Suprapubic skin (tissue), 4 donors: ENCODE measurements at regions not wholly inside any gene's neighbourhood (a gene's known extent, or its start where the extent isn't known, plus 50 kb on each side); places are given as distances from the start of the nearest gene placed in this dataset.

Source experiments
- DNase-seq, 2 donors: peaks; one replicate each; pipeline ENCODE4 v3.0.0-alpha.2; 2019; ENCODE audit warnings: low spot score in 2 of 2
- H3K27ac ChIP-seq: fragments of 200-600 bp; sonication (generic); one replicate; pipeline ENCODE4 v1.5.1; 2019
- H3K27me3 ChIP-seq: fragments of 200-600 bp; sonication (generic); one replicate; pipeline ENCODE4 v1.5.1; 2019
- H3K36me3 ChIP-seq: fragments of 200-600 bp; sonication (generic); one replicate; pipeline ENCODE4 v1.5.1; 2019
- H3K4me1 ChIP-seq: fragments of 200-600 bp; sonication (generic); one replicate; pipeline ENCODE4 v1.5.1; 2019
- H3K4me3 ChIP-seq: fragments of 200-600 bp; sonication (generic); one replicate; pipeline ENCODE4 v1.5.1; 2019; ENCODE audit warnings: mild to moderate bottlenecking
- H3K9me3 ChIP-seq: fragments of 200-600 bp; sonication (generic); one replicate; pipeline ENCODE4 v1.5.1; 2019
- EP300 ChIP-seq: sonication (generic); formaldehyde crosslinking; IDR thresholded peaks from one replicate; pipeline ENCODE4 v1.6.1; 2017; ENCODE audit warnings: antibody characterized with exemption
- POLR2A ChIP-seq, 2 donors: fragments of 450-650 bp; IDR thresholded peaks; one replicate each; pipeline ENCODE4 v1.6.1; 2017; ENCODE audit warnings: antibody characterized with exemption in 2 of 2, mild to moderate bottlenecking in 2 of 2, moderate library complexity in 2 of 2
- POLR2AphosphoS5 ChIP-seq, 3 donors: sonication (generic); formaldehyde crosslinking; IDR thresholded peaks; one replicate each; pipeline ENCODE4 v1.6.1; 2017; ENCODE audit warnings: antibody characterized with exemption in 3 of 3
- WGBS: methylation state at CpG from one replicate; pipeline ENCODE4 v1.1.5; 2018; 5-methylcytosine and 5-hydroxymethylcytosine counted together
- TF ChIP-seq, protein P1 (sequence below), 2 donors: fragments of 200-600 bp in 1 of 2; fragments of 450-650 bp in 1 of 2; sonication (generic) in 1 of 2; IDR thresholded peaks; one replicate each; pipeline ENCODE4 v1.5.1; 2016 to 2019; ENCODE audit warnings: antibody characterized with exemption in 2 of 2, mild to moderate bottlenecking in 1 of 2, moderate library complexity in 1 of 2

GRCh38 chr3:31186041-31186440 is 291.6 kb upstream of the GADL1 start:
- no peaks in the 10 kb centered on the region for H3K9me3 ChIP-seq
- no peak overlapping the region for H3K4me3 ChIP-seq
- H3K27me3 ChIP-seq, result no peaks in the 10 kb centered on the region
- H3K27ac ChIP-seq, result no peak overlapping the region
- H3K4me1 ChIP-seq, result peaks cover 3% of the 10 kb centered on the region
- WGBS, result 81% methylated on average over 4 of the region's 4 CpGs
- no peaks in the 10 kb centered on the region for H3K36me3 ChIP-seq
- TF ChIP-seq, protein P1, sequence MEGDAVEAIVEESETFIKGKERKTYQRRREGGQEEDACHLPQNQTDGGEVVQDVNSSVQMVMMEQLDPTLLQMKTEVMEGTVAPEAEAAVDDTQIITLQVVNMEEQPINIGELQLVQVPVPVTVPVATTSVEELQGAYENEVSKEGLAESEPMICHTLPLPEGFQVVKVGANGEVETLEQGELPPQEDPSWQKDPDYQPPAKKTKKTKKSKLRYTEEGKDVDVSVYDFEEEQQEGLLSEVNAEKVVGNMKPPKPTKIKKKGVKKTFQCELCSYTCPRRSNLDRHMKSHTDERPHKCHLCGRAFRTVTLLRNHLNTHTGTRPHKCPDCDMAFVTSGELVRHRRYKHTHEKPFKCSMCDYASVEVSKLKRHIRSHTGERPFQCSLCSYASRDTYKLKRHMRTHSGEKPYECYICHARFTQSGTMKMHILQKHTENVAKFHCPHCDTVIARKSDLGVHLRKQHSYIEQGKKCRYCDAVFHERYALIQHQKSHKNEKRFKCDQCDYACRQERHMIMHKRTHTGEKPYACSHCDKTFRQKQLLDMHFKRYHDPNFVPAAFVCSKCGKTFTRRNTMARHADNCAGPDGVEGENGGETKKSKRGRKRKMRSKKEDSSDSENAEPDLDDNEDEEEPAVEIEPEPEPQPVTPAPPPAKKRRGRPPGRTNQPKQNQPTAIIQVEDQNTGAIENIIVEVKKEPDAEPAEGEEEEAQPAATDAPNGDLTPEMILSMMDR (IDR thresholded peaks at IDR 0.05), result no peak
- TF ChIP-seq EP300, result no peak
- no peak for TF ChIP-seq POLR2A (IDR thresholded peaks at IDR 0.05)
- no peak for TF ChIP-seq POLR2AphosphoS5 (IDR thresholded peaks at IDR 0.05)
- no peak for DNase-seq

GRCh38 chr3:31187380-31187779 is 292.9 kb upstream of the GADL1 start:
- H3K9me3 ChIP-seq, result no peaks in the 10 kb centered on the region
- H3K27ac ChIP-seq, result no peak overlapping the region
- H3K27me3 ChIP-seq, result no peaks in the 10 kb centered on the region
- DNase-seq, result no peak
- peaks cover 3% of the 10 kb centered on the region for H3K4me1 ChIP-seq
- 76% methylated on average over 1 of the region's 1 CpG for WGBS
- H3K4me3 ChIP-seq, result no peak overlapping the region
- no peaks in the 10 kb centered on the region for H3K36me3 ChIP-seq
- TF ChIP-seq POLR2AphosphoS5 (IDR thresholded peaks at IDR 0.05) (no peak), POLR2A (IDR thresholded peaks at IDR 0.05) (no peak), EP300 (no peak)
- TF ChIP-seq, protein P1 (IDR thresholded peaks at IDR 0.05), result no peak

GRCh38 chr3:31188112-31188511 is 293.7 kb upstream of the GADL1 start:
- no peak overlapping the region for H3K27ac ChIP-seq

DNA sequence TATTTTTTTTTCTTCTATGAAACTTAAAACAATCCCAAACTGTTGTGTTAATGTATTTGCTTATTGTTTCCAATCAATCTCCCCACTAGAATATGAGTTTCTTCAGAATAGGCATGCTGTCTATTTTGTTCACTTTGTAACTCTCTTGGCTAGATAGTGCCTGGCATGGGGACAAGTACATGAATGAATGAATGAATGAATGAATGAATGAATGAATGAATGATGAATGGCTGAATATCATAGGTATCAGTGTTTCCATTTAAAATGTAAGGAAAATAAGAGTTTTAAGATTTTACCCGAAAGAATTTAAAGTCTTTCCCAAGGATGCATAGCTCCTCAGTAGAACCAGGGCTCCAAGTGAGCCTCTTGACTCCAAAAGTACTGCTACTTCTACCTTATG is 294.9 kb upstream of the GADL1 start:
- no peak for DNase-seq
- Histone ChIP-seq H3K27ac (no peak overlapping the region), H3K9me3 (no peaks in the 10 kb centered on the region), H3K4me1 (peaks cover 3% of the 10 kb centered on the region), H3K27me3 (no peaks in the 10 kb centered on the region), H3K36me3 (no peaks in the 10 kb centered on the region), H3K4me3 (no peak overlapping the region)
- WGBS, result 97% methylated on average over 1 of the region's 1 CpG
- TF ChIP-seq EP300 (no peak), POLR2A (IDR thresholded peaks at IDR 0.05) (no peak)
- TF ChIP-seq, protein P1 (IDR thresholded peaks at IDR 0.05), result no peak

More at GRCh38 chr3:31188112-31188511, 293.7 kb upstream of the GADL1 start:
- no peak for DNase-seq
- TF ChIP-seq EP300 (no peak), POLR2AphosphoS5 (IDR thresholded peaks at IDR 0.05) (no peak), POLR2A (IDR thresholded peaks at IDR 0.05) (no peak)
- TF ChIP-seq, protein P1 (IDR thresholded peaks at IDR 0.05), result no peak
- Histone ChIP-seq H3K4me3 (no peak overlapping the region), H3K9me3 (no peaks in the 10 kb centered on the region), H3K4me1 (peaks cover 3% of the 10 kb centered on the region), H3K27me3 (no peaks in the 10 kb centered on the region), H3K36me3 (no peaks in the 10 kb centered on the region)
- 75% methylated on average over 6 of the region's 6 CpGs for WGBS

DNA sequence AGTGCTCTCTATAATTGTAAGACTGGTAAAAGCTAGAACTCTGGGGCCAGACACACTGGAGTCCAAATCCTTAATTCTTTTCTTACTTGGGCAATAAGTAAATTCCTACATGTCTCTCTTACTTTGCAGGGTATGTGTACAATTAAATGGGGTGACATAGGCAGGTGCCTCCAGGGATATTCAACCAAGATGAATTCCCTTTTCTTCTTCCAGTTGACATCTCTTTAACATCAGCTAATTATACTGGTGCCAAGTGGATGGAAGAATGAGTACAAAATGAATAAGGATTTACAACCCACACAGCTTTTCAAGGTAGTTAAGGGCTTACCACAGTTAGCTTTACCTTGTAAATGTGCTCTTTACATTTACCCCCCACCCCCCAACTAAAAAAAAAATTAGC is 295.5 kb upstream of the GADL1 start:
- TF ChIP-seq EP300, result no peak
- no peak for TF ChIP-seq POLR2A (IDR thresholded peaks at IDR 0.05)
- TF ChIP-seq, protein P1 (IDR thresholded peaks at IDR 0.05), result no peak
- no peak for TF ChIP-seq POLR2AphosphoS5 (IDR thresholded peaks at IDR 0.05)
- H3K4me1 ChIP-seq, result no peaks in the 10 kb centered on the region
- H3K9me3 ChIP-seq, result no peaks in the 10 kb centered on the region
- H3K36me3 ChIP-seq, result no peaks in the 10 kb centered on the region
- DNase-seq, result no peak
- H3K27ac ChIP-seq, result no peak overlapping the region
- no peaks in the 10 kb centered on the region for H3K27me3 ChIP-seq
- no peak overlapping the region for H3K4me3 ChIP-seq
